ENCODE measurements at regions not wholly inside any gene's neighbourhood (a gene's known extent, or its start where the extent isn't known, plus 50 kb on each side); places are given as distances from the start of the nearest gene placed in this dataset.

GRCh38 chr3:31433679-31433992, 99.1 kb upstream of the STT3B start:
- no peaks in the 10 kb centered on the region for H3K27me3 Mint-ChIP-seq (ENCODE audit: insufficient read depth, low read depth, poor library complexity)
- H3F3A ChIP-seq (replicated peaks; ENCODE audit: low read depth) = no peaks in the 10 kb centered on the region
- peaks cover 15% of the 10 kb centered on the region for H3K36me3 Mint-ChIP-seq (ENCODE audit: low read depth)
- H3K79me2 ChIP-seq (replicated peaks; ENCODE audit: insufficient read depth) = no peaks in the 10 kb centered on the region
- H3K4me2 ChIP-seq = no peak overlapping the region
- no peaks in the 10 kb centered on the region for H3K36me3 ChIP-seq (ENCODE audit: insufficient read depth)
- DNase-seq (ENCODE audit: low spot score) (no peak), ATAC-seq (no peak)
- TF ChIP-seq REST (IDR thresholded peaks at IDR 0.05; ENCODE audit: unreplicated experiment) (no peak), CTCF (conservative IDR thresholded peaks at IDR 0.05; ENCODE audit: low read depth in 2 of 2) (no peak), ZNF114 (CRISPR knock-in tag; IDR thresholded peaks at IDR 0.05) (no peak), ETS1 (IDR thresholded peaks at IDR 0.05) (no peak), ZNF462 (CRISPR knock-in tag; IDR thresholded peaks at IDR 0.05) (no peak), EZH2 (IDR thresholded peaks at IDR 0.05; ENCODE audit: low read depth, unreplicated experiment) (no peak), EZH2phosphoT487 (IDR thresholded peaks at IDR 0.05; ENCODE audit: unreplicated experiment) (no peak), JUNB (IDR thresholded peaks at IDR 0.05; ENCODE audit: unreplicated experiment) (no peak), NANOG (IDR thresholded peaks at IDR 0.05; ENCODE audit: borderline replicate concordance) (no peak), ZNF331 (CRISPR knock-in tag; IDR thresholded peaks at IDR 0.05; ENCODE audit: low read depth) (no peak), STAT1 (IDR thresholded peaks at IDR 0.05; ENCODE audit: unreplicated experiment) (no peak), CREB1 (CRISPR knock-in tag; IDR thresholded peaks at IDR 0.05; ENCODE audit: low read depth) (no peak), POLR2AphosphoS5 (IDR thresholded peaks at IDR 0.05; ENCODE audit: low read depth) (no peak)
- no peak overlapping the region for H3K27ac Mint-ChIP-seq
- H3K27ac ChIP-seq (ENCODE audit: low read depth) = no peak overlapping the region
- no peaks in the 10 kb centered on the region for H4K20me1 ChIP-seq (replicated peaks; ENCODE audit: insufficient read depth)
- no peaks in the 10 kb centered on the region for H3K27me3 ChIP-seq (ENCODE audit: insufficient read depth)
- no peak overlapping the region for H2AFZ ChIP-seq
- H3K4me1 Mint-ChIP-seq = peaks cover 4% of the 10 kb centered on the region; the same call in 2 of the 3 replicates
- H3K4me3 ChIP-seq = no peak overlapping the region
- H3K4me1 ChIP-seq (ENCODE audit: insufficient read depth) = no peaks in the 10 kb centered on the region
- H3K9me2 ChIP-seq (ENCODE audit: insufficient read depth) = no peaks in the 10 kb centered on the region
- no peak overlapping the region for H3K4me3 Mint-ChIP-seq
- H3K9me3 Mint-ChIP-seq = peaks cover 15% of the 10 kb centered on the region
